VCaP (cell line): ENCODE measurements at regions not wholly inside any gene's neighbourhood (a gene's known extent, or its start where the extent isn't known, plus 50 kb on each side); places are given as distances from the start of the nearest gene placed in this dataset.

Experiments used
- H3K27ac ChIP-seq: fragments of 450-650 bp; 2 replicates; pipeline ENCODE4 v1.5.1; 2017
- CTCF ChIP-seq: fragments of 450-650 bp; conservative IDR thresholded peaks from 2 replicates; pipeline ENCODE4 v1.5.1; 2017; ENCODE audit warnings: mild to moderate bottlenecking, moderate library complexity

- TF ChIP-seq CTCF, result no peak
- H3K27ac ChIP-seq, result no peak overlapping the region
These were observed 930.5 kb downstream of the ADGRL2 start for GRCh38 chr1:82731216-82731615.

GRCh38 chr1:82728206-82728605, 927.5 kb downstream of the ADGRL2 start:
- H3K27ac ChIP-seq, result no peak overlapping the region
- TF ChIP-seq CTCF, result no peak

GRCh38 chr1:82724246-82724645, 923.5 kb downstream of the ADGRL2 start:
- no peak for TF ChIP-seq CTCF
- H3K27ac ChIP-seq, result no peak overlapping the region

- TF ChIP-seq CTCF, result no peak
- H3K27ac ChIP-seq, result no peak overlapping the region
These were observed 921.9 kb downstream of the ADGRL2 start for GRCh38 chr1:82722608-82723007.

- TF ChIP-seq CTCF, result no peak
- no peak overlapping the region for H3K27ac ChIP-seq
These were observed 921.0 kb downstream of the ADGRL2 start for GRCh38 chr1:82721702-82722101.

GRCh38 chr1:82718719-82719419, 918.1 kb downstream of the ADGRL2 start:
- no peak overlapping the region for H3K27ac ChIP-seq
- no peak for TF ChIP-seq CTCF

- TF ChIP-seq CTCF, result no peak
- H3K27ac ChIP-seq, result no peak overlapping the region
These were observed 909.4 kb downstream of the ADGRL2 start for GRCh38 chr1:82710091-82710490.
